ENCODE measurements at regions not wholly inside any gene's neighbourhood (a gene's known extent, or its start where the extent isn't known, plus 50 kb on each side); places are given as distances from the start of the nearest gene placed in this dataset.
"Not testable (repeated sequence)": the region's sequence is repeated elsewhere in the genome, so short reads cannot be mapped to it uniquely, and the experiment has no call there.

DNA sequence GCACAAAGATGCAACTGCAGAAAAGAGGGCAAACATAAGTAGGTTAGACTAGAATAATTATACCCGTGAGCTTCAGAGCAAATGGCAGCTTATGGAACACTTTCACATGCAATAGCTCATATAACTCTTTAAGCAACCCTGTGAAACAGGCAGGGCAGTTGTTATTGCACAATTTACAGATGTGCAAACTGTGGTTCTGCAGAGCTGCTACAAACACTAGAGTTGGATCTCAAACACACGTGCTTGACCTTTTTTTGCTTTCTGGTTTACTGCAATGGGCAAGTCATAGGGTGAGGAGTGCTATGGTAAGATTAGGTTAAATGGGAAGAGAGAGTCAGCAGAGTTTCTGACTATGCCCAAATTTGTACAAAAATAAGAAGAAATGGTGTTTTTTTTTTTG lies 610.8 kb downstream of the GATA3 start:
- DNase-seq (ENCODE audit: low read depth in 1 of 2, low spot score in 2 of 2): no peak
- H3K27me3 ChIP-seq (replicated peaks): no peaks in the 10 kb centered on the region; the same call in 1 of the 2 replicates
- no peaks in the 10 kb centered on the region for H3K4me1 ChIP-seq (replicated peaks)
- H3K27ac ChIP-seq: no peak overlapping the region
- no peaks in the 10 kb centered on the region for H3K36me3 ChIP-seq
- H3K4me3 ChIP-seq: no peak overlapping the region
- H3K9me3 ChIP-seq (replicated peaks): no peaks in the 10 kb centered on the region

DNA sequence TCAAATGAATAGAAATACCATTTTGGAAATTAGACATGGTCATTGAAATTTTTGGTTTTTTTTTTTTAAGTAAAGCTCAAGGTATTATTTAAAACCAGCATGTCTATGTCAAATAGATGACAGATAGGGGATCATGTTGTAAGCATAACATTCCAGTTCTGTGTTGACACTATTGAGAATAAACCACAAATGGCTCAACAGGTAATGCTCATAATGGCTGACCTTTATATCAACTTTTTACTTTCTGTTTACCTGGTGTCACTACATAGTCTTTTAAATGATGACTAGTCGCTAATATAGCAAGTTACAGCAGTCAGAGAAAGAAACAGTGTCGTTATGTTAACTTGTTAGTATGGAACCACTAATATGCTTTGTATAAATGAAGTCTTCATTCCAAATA lies 616.0 kb downstream of the GATA3 start:
- Histone ChIP-seq H3K27me3 (replicated peaks) (no peaks in the 10 kb centered on the region), H3K36me3 (no peaks in the 10 kb centered on the region), H3K9me3 (replicated peaks) (no peaks in the 10 kb centered on the region), H3K4me1 (replicated peaks) (no peaks in the 10 kb centered on the region), H3K4me3 (no peak overlapping the region), H3K27ac (no peak overlapping the region)
- DNase-seq (ENCODE audit: low read depth in 1 of 2, low spot score in 2 of 2): no peak

DNA sequence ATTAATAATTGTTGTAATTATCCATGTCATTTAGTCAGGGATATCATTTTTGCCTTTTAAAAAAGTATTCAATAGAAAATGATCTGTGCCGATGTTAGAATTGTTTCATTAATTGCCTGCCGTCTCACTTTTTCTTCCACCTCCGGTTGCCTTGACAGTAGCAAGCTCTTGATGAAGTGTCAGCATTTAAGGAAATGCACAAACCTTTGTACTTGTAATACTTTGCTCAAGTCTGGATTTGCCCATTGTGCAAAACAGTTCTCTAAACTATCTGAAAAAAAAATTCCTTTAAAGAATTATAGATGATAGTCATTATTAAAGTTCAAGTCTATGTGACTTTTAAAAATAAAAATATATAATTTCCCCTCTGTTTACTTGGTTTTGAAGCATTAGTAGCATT lies 619.7 kb downstream of the GATA3 start:
- Histone ChIP-seq H3K4me1 (replicated peaks) (no peaks in the 10 kb centered on the region), H3K9me3 (replicated peaks) (no peaks in the 10 kb centered on the region), H3K27ac (no peak overlapping the region), H3K27me3 (replicated peaks) (no peaks in the 10 kb centered on the region), H3K36me3 (no peaks in the 10 kb centered on the region), H3K4me3 (no peak overlapping the region)
- DNase-seq (ENCODE audit: low read depth in 1 of 2, low spot score in 2 of 2): no peak

DNA sequence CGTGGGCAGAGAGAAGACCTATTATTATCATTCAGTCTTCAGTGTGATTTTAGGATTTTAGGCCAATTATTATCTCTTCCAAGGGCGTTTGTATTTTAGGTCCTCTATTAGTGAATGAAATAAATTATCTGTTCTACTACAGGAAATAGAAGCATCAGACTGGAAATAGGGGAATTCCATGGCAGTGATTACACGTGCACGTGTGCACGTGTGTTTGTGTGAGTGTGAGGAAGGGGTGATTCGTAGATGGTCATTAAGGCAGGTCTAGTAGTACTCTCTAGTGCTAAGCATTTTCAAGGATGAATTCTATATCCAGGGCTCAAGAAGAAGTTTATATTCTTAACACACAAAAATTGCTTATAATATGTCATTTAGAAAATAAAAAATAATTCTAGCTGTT lies 623.2 kb downstream of the GATA3 start:
- H3K36me3 ChIP-seq: no peaks in the 10 kb centered on the region
- no peak for DNase-seq (ENCODE audit: low read depth in 1 of 2, low spot score in 2 of 2)
- H3K4me1 ChIP-seq (replicated peaks): no peaks in the 10 kb centered on the region
- no peaks in the 10 kb centered on the region for H3K9me3 ChIP-seq (replicated peaks)
- H3K27ac ChIP-seq: no peak overlapping the region
- H3K27me3 ChIP-seq (replicated peaks): no peaks in the 10 kb centered on the region
- H3K4me3 ChIP-seq: no peak overlapping the region

DNA sequence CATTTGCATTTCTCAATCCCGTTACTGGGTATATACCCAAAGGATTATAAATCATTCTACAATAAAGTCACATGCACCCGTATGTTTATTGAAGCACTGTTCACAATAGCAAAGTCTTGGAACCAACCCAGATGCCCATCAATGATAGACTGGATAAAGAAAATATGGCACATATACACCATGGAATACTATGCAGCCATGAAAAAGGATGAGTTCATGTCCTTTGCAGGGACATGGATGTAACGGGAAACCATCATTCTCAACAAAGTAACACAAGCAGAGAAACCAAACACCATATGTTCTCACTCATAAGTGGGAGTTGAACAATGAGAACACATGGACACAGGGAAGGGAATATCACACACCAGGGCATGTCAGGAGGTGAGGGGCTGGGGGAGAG lies 630.4 kb downstream of the GATA3 start:
- not testable (repeated sequence) for H3K9me3 ChIP-seq (replicated peaks); DNase-seq (ENCODE audit: low read depth in 1 of 2, low spot score in 2 of 2); H3K36me3 ChIP-seq; H3K27ac ChIP-seq; H3K4me1 ChIP-seq (replicated peaks); H3K27me3 ChIP-seq (replicated peaks); H3K4me3 ChIP-seq

DNA sequence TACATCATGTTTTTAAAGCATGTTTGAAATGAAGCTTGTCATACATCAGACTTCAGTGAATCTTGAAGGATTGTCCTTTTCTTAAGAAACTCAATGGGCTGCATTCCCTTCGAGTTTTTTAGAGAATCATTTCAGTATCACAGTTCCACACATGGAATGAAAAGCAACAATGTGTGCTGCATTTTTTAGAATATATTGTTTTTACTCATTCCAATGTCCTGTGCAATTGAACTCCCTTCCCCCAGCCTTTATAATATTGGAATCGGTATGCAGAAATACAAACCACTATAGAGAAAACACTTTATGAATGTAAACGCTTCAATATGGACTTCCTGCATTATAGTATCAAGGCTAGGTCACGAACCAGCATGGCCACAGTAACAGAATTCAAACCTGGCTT lies 634.4 kb downstream of the GATA3 start:
- no peak overlapping the region for H3K27ac ChIP-seq
- no peaks in the 10 kb centered on the region for H3K4me1 ChIP-seq (replicated peaks)
- H3K4me3 ChIP-seq: no peak overlapping the region
- DNase-seq (ENCODE audit: low read depth in 1 of 2, low spot score in 2 of 2): no peak
- no peaks in the 10 kb centered on the region for H3K36me3 ChIP-seq
- no peaks in the 10 kb centered on the region for H3K27me3 ChIP-seq (replicated peaks)
- no peaks in the 10 kb centered on the region for H3K9me3 ChIP-seq (replicated peaks)

DNA sequence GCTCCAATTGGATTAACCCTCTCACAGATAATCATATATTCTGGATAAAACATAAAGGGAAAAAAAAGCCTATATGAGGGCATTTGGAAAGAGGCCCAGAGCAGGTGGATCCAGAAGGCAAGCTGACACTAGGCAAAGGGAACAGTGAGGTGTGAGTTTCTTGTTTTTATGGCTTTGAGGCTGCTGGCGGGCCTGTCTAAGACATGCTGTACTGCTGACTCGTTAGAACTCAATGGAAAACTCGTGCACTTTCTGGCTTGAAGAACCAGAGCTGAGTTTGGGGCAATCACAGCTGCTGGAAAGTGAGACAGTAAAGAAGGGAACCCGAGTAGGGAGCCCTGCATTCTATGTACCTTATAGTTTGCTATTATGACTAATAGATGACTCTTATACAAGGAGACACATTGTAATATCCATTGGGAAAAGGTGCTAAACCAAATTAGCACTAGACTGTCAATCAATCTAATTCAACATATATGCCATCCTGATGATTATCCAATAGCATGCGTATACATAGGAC lies 637.1 kb downstream of the GATA3 start:
- no peak for DNase-seq (ENCODE audit: low read depth in 1 of 2, low spot score in 2 of 2)
- Histone ChIP-seq H3K36me3 (no peaks in the 10 kb centered on the region), H3K9me3 (replicated peaks) (no peaks in the 10 kb centered on the region), H3K4me3 (no peak overlapping the region), H3K4me1 (replicated peaks) (no peaks in the 10 kb centered on the region), H3K27me3 (replicated peaks) (no peaks in the 10 kb centered on the region), H3K27ac (no peak overlapping the region)

DNA sequence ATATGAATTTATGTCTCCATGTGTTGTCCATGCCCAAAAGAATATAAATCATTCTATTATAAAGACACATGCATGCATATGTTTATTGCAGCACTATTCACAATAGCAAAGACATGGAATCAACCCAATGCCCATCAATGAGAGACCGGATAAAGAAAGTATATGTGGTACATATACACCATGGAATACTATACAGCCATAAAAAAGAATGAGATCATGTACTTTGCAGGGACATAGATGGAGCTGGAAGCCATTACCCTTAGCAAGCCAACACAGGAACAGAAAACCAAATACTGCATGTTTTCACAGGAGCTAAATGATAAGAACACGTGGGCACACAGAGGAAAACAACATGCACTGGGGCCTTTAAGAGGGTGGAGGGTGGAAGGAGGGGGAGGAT lies 639.1 kb downstream of the GATA3 start:
- H3K4me1 ChIP-seq (replicated peaks); H3K9me3 ChIP-seq (replicated peaks); H3K27me3 ChIP-seq (replicated peaks); H3K4me3 ChIP-seq; H3K36me3 ChIP-seq; DNase-seq (ENCODE audit: low read depth in 1 of 2, low spot score in 2 of 2); H3K27ac ChIP-seq: not testable (repeated sequence)

DNA sequence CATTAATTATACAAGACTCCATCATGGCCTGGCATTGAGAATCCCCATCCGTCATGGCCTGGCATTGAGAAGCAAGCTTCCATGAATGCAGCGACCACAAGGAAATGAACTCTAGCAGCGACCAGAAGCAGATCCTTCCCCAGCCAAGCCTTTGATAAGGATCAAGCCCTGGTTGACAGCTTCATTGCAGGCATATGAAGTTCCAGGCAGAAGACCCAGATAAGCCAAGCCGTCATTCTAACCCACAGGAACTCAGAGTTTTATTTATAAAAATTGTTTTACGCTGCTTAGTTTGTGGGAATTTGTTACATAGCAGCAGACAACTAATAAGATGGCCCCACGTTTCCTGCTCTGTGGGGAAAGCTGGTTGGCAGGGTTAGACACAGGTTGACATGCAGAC lies 642.3 kb downstream of the GATA3 start:
- no peaks in the 10 kb centered on the region for H3K9me3 ChIP-seq (replicated peaks)
- H3K27me3 ChIP-seq (replicated peaks): no peaks in the 10 kb centered on the region
- no peaks in the 10 kb centered on the region; the same call in 1 of the 2 replicates for H3K4me1 ChIP-seq (replicated peaks)
- DNase-seq (ENCODE audit: low read depth in 1 of 2, low spot score in 2 of 2): no peak
- no peaks in the 10 kb centered on the region for H3K36me3 ChIP-seq
- no peak overlapping the region for H3K4me3 ChIP-seq
- H3K27ac ChIP-seq: no peak overlapping the region

DNA sequence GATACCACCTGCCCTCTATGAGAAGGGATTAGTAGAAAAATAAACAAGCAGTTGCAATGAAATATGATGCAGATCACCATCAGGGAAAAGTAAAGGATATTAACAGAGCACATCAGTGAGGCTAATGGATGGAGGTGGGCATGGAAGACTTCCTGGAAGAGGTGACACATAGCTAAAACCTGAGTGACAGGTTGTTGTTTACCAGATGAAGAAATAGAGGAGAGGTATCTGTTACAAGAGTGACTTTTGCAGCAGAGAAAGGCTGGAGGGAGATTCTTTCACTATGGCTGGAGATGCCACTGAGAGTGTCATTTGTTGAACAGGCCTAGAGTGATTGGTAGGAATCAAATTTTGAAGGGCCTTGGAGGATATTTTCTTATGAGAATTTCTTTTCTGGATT lies 646.2 kb downstream of the GATA3 start:
- H3K4me1 ChIP-seq (replicated peaks): peaks cover 5% of the 10 kb centered on the region; the same call in 1 of the 2 replicates
- H3K36me3 ChIP-seq: no peaks in the 10 kb centered on the region
- H3K9me3 ChIP-seq (replicated peaks): no peaks in the 10 kb centered on the region
- no peak for DNase-seq (ENCODE audit: low read depth in 1 of 2, low spot score in 2 of 2)
- H3K27ac ChIP-seq: no peak overlapping the region
- H3K4me3 ChIP-seq: no peak overlapping the region
- H3K27me3 ChIP-seq (replicated peaks): no peaks in the 10 kb centered on the region

DNA sequence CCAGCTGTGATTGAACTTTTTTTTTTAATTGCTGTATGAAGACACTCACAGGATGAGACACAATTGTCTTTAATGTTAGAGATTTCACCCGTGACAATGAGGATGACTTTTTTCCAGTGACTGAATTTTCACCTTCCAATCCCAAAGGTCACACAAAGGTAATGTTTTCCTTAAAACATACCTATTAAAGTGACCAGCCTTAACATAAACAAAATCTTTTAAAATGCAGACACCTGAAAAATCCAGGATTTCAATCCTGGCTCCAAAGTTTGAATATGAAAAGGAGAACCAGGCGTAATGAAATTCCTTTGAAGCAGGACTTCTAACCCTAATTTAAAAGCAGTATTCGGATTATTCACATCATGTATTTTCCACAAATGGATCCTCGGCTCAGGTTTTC lies 647.7 kb downstream of the GATA3 start:
- H3K27me3 ChIP-seq (replicated peaks): no peaks in the 10 kb centered on the region
- no peaks in the 10 kb centered on the region for H3K36me3 ChIP-seq
- no peaks in the 10 kb centered on the region for H3K9me3 ChIP-seq (replicated peaks)
- H3K4me3 ChIP-seq: no peak overlapping the region
- DNase-seq (ENCODE audit: low read depth in 1 of 2, low spot score in 2 of 2): no peak
- H3K27ac ChIP-seq: peak overlapping the region; percentile 52
- peaks cover 5% of the 10 kb centered on the region; the same call in 1 of the 2 replicates for H3K4me1 ChIP-seq (replicated peaks)

DNA sequence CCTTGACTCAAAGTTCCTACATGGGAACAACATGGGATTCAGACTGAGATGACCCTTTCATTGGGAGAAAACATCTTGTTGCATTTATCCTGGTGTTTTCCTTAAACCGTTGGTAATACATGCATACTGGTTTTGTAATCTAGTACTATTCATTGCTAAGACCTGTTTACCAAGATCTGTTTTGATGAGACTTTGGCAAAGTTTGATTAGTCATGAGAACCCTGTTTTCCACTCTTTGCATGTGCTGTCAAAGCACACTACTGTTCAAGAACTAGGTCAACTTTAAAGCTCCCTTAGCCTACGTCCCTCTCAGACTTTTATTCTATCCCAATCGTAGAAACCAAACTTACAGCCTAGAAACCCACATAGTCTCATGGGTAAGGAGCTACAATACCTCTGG lies 650.9 kb downstream of the GATA3 start:
- H3K36me3 ChIP-seq: no peaks in the 10 kb centered on the region
- no peaks in the 10 kb centered on the region for H3K27me3 ChIP-seq (replicated peaks)
- no peak overlapping the region for H3K4me3 ChIP-seq
- no peaks in the 10 kb centered on the region for H3K9me3 ChIP-seq (replicated peaks)
- no peak for DNase-seq (ENCODE audit: low read depth in 1 of 2, low spot score in 2 of 2)
- no peak overlapping the region for H3K27ac ChIP-seq
- peaks cover 5% of the 10 kb centered on the region; the same call in 1 of the 2 replicates for H3K4me1 ChIP-seq (replicated peaks)

DNA sequence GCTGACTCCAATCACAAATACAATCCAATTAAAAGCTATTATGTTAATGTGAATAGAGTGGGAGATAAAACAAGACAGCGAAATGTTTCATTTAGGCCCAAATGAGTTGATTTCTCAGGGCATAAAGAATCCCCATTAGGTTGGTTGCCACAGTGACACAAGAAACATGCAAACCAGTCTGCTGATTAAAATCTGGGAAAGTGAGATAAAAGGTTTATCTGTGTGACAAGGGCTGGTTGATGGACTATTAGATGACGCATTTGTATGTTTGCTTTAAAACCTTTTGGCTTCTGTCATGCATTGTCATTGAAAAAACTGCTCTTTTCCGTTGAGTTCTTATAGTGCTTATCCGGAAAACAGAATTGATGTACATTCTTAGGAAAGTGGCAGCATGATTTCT lies 658.2 kb downstream of the GATA3 start:
- Histone ChIP-seq H3K27me3 (replicated peaks) (no peaks in the 10 kb centered on the region), H3K27ac (no peak overlapping the region), H3K4me1 (replicated peaks) (no peaks in the 10 kb centered on the region), H3K9me3 (replicated peaks) (0 out of 2 replicates have a peak, but pooled peaks cover 4% of the 10 kb centered on the region), H3K36me3 (no peaks in the 10 kb centered on the region), H3K4me3 (no peak overlapping the region)
- no peak for DNase-seq (ENCODE audit: low read depth in 1 of 2, low spot score in 2 of 2)

DNA sequence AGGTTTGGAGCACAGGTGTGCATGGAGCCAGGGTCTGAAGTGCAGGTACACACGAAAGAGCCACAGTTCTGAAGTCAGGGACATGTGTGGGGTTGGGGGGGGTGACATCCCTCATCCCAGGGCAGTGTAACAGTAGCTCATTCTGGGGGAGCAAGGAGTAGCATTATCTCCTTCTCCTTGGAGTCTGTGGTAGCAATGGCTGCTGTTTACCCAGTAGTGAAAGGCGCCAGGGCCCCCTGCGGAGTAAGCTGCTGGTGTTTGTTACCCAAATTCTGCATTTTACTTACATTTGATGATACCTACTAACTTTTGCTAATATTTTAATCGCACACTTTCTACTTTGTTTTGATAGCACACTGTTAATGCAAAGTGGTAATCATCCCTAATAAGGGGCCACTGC lies 665.5 kb downstream of the GATA3 start:
- Histone ChIP-seq H3K27ac (no peak overlapping the region), H3K4me1 (replicated peaks) (no peaks in the 10 kb centered on the region), H3K27me3 (replicated peaks) (no peaks in the 10 kb centered on the region), H3K9me3 (replicated peaks) (peaks cover 3% of the 10 kb centered on the region; the same call in 1 of the 2 replicates), H3K36me3 (no peaks in the 10 kb centered on the region), H3K4me3 (no peak overlapping the region)
- no peak for DNase-seq (ENCODE audit: low read depth in 1 of 2, low spot score in 2 of 2)

DNA sequence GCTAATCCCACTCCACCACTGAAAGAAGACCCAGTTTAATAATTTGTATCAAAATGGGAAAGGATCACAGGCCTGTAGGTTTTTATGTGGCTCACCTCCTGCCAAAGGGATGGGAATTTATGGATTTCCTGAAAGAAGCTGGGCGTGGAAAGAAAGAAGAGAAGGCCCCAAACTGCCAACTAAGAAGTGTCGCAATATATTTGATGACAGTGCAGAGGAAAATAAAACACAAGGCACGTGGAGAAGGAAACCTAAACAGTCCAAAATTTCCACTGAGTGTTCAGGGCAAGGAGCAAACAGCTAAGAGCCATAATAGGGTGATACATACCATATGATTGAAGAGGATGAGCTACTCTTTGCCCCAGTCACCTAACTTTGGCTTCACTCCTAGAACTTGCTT lies 667.2 kb downstream of the GATA3 start:
- Histone ChIP-seq H3K27me3 (replicated peaks) (no peaks in the 10 kb centered on the region), H3K4me3 (no peak overlapping the region), H3K9me3 (replicated peaks) (peaks cover 3% of the 10 kb centered on the region; the same call in 1 of the 2 replicates), H3K36me3 (no peaks in the 10 kb centered on the region), H3K4me1 (replicated peaks) (no peaks in the 10 kb centered on the region), H3K27ac (no peak overlapping the region)
- no peak for DNase-seq (ENCODE audit: low read depth in 1 of 2, low spot score in 2 of 2)
